HK-2 (cell line): ENCODE measurements at regions not wholly inside any gene's neighbourhood (a gene's known extent, or its start where the extent isn't known, plus 50 kb on each side); places are given as distances from the start of the nearest gene placed in this dataset.
A peak's percentile ranks its signal among the peaks of the same experiment; 100 is the strongest.

Experiments used
- DNase-seq: peaks from one replicate; pipeline ENCODE4 v3.0.0-alpha.2; 2018; ENCODE audit not compliant: unreplicated experiment

DNA sequence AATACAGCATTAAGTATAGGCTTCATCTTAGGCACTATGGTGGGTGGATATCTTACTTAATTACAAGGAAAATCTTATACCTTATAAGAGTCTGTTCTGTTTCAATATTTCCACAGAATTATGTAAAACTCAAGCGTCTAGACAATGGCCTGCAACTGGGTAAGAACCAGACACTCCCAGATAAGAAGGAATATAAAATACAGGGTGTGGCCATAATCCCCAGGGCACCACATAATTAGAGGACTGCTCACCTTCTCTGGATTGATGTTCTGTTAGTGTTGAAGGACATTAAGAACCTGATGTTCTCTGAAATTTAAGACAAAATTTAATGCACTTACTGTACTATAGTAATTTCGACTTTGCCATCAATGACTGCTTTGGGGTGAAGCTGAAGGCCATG lies 198.2 kb upstream of the ARSJ start:
- no peak for DNase-seq

DNA sequence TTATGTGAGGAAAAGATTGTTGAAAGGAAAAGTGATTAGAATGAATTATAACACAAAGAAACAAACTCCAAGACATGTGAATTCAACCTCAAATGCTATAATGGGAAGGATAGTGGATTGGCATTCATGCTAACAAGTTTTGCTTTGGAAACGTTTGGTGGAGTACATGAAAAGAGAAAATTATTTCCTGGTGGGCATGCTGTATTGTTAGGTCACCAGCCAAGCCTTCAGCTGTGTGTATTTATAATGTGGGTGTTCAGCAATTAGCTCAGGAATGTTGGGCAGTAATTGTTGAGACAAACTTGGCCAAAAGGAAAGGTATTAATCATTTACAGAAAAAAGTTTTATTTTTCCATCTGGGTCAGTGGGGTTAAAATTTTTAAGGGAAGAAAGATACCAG lies 198.9 kb upstream of the ARSJ start:
- DNase-seq = no peak

DNA sequence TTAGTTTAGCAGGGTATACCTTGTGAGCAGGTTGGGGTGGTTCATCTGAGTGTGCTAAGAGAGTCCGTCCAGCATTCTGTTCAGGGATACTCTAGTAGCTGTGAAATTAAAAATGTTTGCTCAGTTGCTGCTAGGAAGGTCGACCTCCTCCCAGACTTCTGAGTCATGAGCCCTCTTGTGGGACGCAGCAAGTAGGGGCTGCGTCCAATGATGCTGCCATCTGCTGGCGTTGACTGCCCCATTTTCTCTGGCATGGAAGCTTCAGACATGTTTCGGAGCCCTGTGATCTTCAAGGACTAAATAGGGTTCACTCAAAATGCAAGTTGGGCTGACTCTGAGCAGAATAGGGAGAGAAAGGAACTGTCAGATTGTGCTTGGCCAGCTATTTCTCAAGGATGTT lies 201.0 kb upstream of the ARSJ start:
- DNase-seq = peak; percentile 67

DNA sequence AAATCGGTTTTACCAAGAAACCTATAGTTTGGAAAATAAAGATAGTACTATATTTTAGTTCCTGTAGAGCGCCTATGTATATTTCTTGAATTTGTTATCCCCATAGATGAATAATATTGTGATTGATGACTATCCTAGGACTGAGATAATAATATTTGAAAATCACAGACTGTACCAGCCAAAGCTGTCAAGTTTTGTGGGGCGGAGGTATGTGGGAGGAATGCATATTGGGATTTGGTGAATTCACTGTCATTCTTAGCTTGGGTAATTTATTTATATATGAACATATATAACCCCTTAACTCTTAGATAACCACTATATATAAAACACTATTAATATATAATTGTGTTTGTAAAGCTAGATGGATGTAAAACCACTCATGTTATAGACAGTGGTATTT lies 205.5 kb upstream of the ARSJ start:
- no peak for DNase-seq

DNA sequence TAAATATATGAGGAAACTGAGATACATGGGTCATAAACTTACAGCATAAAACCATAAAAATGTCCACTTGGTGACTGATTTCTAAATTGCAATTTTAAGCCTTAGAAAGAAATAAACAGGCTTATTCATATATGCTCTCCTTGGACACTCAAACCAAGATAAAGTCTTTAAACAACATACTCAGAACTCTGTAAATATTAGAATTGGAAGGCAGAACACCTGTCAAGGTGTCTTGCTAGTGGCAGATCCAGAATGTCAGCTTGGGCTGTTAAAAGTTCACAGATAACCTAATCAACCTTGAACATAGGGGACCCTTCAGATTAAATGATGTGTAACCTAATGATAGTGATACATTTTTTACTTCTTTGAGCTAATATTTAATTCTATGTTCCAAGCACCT lies 208.1 kb upstream of the ARSJ start:
- DNase-seq = no peak

DNA sequence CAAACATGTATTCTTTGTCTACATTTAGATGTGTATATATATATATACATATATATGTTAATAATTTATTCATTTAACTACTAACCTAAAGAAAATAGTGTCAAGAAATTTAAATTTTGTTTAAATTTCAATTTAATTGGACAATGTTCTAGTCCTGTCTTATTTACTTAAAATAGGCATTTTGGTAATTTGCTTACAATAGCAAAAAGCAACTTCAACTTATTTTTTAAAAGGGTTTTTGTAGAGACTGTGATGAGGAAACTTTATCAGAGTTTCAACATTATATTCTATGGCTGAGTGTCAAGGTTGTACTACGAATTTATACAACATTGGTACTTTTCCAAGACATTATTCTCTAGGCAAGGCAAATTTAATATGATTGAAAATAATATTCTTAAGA lies 212.0 kb upstream of the ARSJ start:
- no peak for DNase-seq

DNA sequence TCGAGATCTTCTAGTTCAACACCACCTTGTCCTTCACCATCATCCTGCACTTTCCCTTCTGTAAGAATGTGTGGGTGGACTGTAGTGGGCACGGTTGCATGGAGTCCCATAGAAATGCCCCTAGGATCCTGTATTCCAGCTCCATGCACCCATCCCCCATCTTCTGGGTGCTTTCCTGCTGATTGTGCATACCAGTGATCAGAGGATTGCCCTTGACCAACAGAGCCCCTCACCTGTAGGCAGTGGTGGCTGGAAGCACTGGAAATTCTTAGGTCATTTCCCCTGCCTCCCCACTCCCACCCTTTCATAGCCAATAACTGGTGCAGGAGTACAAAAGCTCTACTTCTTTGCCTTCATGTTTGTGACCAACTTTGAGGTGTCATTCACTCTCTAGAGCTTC lies 213.4 kb upstream of the ARSJ start:
- no peak for DNase-seq

DNA sequence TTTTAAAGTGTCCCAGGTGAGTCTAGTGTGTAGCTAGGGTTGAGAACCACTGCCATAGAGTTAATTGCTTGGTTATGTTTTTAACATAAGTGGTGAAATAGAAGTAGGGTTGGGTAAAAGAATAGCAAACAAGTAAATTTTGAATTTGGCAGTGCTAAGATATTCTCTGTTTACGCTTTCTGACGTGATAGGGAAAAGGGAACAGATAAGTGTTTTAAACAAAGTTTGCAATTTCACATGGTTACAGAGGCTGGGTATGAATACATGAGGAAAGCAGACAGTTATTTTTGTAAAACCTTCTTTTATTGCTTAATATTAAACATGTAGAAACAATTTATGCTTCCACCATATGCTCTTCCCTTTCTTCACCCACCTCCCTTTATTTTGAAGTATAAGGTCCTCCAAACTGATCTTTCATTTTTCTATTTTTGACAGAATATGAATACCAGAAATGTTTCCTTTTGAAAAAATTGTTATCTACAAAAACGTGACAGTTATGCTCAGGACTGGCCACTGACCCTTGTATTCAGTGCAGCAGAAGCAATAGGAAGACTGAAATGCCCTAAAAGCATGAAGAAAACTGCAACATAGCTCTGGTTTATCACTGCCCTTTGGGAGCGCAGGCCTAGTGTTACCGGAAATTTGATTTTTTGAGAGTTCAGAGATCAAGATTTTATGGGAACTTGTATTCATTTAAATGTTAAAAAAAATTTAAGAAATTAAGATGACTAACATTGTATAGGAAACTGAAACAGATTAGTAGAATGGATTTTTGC lies 214.4 kb upstream of the ARSJ start:
- no peak for DNase-seq

DNA sequence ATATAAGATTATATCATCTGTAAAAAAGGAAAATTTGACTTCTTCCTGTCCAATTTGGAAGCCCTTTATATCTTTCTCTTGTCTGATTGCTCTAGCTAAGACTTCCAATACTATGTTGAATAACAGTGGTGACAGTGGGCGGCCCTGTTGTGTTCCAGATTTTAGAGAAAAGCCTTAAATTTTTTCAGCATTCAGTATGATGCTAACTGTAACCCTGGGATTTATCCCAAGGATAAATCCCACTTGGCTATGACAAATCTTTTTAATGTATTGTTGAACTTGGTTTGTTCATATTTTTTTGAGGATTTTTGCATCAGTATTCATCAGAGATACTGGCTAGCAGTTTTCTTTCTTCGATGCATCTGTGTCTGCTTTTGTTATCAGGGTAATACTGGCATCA lies 217.2 kb upstream of the ARSJ start:
- no peak for DNase-seq

DNA sequence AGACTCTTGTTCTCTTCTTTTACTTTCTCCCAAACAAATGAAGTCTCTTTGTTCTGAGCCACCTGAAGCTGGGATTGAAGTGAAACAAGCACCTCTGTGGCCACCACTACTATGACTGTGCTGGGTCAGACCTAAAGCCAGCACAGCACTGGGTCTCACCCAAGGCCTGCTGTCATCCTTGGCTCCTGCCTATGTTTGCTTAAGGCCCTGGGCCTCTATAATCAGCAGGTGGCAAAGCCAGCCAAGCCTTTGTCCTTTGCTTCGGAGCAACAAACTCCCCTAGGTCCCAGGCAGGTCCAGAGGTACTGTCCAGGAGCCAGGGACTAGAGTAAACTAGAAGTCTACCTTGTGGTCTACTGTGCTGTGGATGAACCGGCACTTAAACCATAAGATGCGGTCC lies 220.6 kb upstream of the ARSJ start:
- DNase-seq = no peak

DNA sequence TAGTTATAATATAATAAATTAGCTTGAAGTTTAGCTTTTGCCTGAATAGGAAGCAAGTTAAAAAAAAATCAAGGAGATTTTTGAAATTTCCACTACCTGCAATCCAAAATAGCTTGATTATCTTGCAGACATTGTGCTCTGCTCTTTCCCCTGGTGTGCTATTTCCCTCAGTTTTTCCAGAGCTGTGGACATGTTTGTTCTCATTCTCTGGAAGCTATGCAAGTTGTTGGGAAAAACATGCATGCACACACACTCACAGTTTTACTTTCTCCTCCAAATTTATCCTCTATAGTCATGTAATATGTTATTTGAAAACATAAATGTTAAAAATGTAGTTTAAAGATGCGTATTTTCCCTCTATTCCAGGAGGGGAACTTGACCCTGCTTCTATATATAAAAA lies 225.8 kb upstream of the ARSJ start:
- DNase-seq = no peak

DNA sequence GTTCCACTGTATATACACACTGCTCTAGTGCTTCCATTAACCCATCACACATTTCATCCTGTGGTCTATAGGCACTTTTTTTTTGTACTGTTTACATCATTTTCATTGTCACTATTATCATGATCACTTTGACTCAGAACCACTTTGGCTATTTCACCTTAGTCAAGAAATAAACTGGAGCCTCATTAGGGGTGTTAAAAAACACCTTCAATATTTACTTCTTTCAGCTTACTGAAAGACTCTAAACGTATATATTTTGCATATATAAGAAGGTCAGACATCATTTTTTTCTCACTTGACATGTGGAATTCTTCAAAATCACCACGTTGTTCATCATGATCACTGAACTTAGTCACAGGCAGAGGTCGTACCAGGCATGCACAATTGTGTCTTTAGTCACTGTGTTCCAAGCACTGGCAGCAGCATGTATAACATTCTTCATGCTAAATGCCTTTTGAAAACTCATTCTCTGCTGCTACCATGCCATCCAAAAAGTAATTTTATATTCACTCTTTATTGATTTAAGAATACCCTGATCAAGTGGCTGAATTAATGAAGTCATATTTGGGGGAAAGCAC lies 229.2 kb upstream of the ARSJ start:
- no peak for DNase-seq

DNA sequence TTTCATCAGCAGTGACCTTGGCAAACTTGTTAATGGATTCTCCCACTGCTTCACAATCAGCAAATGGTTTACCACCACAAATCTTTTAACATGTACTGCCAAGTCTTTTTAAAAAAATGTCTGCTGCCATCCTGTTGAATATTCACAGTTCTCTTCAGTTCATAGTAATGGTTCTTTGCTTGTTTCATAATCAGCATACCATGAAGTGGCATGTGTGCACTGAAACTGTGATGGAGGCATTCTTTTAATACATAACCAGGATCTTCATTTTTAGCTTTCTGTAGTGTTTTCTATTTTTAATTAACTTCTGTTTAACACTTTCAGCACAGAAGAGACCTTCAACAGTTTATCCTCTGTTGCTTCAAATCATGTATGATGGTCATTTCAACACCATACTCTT lies 230.1 kb upstream of the ARSJ start:
- DNase-seq = no peak

DNA sequence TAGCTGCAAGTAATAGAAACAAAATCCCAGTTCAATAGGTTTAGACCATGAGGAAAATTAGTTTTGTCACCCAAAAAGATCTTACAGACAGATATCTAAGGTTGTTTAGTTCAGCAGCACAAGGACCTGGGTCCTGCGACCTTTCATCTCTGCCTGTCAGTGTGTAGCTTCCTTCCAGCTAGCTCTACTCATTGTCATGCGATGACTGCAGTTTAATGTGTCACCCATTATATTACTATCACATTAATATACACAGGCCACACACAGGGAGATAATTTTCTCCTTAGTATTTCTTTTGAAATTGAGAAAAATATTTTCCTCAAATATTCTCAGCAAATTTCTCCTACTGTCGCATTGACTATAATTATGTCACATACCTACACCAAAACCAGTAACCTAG lies 232.1 kb upstream of the ARSJ start:
- no peak for DNase-seq

DNA sequence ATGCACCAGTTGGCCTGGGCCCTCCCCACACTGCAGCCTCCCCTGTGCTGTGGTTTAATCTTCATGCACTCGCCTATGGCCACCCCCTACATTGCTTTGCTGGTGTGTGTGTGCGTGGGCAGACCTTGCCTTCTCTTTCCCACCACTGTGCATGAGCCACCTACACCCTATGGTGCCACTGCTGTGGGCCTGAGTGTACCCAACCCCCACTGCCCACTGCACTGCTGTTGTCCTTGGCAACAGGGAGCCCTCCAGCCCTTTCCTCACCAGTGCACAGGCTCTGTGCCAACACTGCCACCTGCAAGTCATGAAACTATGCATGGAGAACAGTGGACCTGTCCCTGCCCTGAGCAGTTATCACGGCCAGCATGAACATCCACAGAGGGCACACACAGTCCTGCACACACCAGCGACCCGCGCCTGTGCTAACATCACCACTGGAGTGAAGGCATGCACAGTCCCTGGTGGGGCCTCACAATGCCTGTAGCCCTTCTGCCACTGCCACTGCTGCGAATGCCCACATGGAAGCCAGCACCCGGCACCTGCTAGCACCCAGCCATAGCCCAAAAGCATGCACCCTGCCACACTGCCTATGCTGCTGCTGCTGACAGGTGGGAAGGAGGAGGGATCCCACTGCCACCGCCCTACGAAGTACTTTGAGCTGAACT lies 237.8 kb upstream of the ARSJ start:
- no peak for DNase-seq

DNA sequence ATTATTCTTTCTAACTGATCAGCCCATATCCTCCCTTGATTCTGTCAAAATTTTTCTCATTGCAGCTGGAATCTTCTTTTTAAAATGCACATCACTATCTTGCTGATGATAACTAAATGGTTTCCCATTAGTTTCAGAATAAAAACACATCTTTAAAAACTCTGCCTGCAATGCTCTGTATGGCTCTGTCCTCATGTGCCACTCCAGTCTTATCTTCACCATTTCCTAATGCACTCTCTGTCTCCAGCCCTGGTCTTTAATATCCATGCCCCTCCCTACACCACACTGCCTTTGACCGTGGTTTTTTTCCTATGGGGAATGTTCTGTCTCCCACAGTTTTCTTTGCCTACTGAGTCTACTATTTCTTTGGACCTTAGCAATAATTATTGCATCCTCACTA lies 244.1 kb upstream of the ARSJ start:
- DNase-seq = no peak

DNA sequence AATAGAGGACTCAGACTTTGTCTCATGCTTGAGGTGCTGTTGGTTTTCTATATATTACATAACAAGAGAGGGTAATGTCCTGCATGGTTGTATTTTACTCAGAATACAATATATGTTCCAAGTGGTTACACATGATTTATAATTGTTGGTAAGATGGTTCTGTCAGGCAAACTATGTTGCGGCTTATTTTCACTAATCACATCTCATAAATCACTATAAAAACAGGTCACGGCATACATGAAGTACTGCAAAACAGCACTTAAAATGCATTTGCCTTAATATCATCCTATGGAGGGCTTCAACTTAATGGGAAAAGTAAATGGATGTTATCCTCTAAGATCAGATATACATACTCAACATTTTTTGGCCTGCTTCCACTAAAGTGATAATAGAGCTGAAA lies 246.0 kb upstream of the ARSJ start:
- DNase-seq = no peak

DNA sequence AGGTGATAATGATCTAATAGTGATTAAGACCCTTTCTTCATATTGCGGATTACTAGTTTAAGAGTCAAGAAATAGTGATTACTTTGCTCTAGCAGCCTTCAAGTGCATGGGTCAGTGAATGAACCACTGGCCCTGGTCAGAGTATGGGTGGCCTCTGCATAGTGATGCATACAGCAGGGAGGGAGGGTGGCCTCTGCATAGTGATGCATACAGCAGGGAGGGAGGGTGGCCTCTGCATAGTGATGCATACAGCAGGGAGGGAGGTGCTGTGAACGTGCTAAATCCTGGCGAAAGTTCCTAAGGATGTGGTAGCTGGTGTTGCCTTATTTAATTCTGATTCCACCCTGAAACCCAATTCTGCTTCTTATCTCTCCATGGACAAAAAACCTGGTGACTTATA lies 246.7 kb upstream of the ARSJ start:
- no peak for DNase-seq

DNA sequence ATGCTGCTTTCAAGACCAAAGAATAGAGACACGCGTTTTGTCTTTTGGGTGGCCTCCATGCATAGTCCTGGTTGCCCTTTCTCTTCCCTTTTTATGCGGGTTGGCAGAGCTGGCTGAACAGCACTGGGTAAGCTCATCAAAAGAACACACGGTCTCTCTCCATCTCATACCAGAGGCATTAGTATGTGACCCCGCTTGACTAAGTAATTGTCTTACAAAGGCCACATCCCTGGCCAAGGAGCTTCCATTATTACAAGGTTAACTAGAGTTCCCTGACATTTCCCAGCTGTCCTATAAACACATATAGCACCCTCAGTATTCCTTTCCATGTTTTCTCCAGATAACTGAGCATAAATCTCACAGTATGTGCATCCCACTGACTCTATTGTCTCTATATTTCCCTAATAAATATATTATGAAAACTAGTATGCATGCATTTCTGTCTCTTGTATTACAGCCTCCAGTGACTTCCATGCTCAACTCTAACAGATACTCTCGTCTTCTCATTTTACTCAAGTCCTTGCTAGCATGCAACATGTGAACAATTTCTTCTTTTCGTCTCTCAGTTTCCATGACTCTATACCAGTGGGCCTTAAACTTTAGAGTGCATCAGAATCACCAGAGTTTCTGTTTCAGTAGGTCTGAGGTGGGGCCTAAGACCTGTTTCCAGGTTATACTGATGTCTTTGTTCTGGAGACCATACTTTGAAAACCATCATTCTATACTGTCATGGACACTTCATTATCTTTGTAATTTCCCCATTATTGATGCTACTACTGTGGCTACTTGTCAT lies 247.7 kb upstream of the ARSJ start:
- DNase-seq = no peak

DNA sequence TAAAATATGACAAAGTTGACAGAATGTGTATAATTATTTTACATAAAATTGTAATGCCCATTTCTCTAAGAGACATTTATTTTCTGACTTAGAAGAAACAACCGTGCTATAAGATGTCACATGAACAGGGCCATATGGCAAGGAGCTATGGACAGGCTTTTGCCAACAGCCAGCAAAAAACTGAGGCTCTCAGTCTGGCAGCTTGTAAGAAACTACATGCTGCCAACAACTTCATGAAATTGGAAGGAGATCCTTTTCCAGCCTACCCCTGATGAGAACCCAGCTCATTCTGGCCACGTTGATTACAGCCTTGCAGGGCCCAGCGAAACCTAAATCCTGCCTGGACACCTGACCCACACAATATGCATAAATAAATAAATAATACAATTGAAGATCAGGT lies 250.3 kb upstream of the ARSJ start:
- no peak for DNase-seq

DNA sequence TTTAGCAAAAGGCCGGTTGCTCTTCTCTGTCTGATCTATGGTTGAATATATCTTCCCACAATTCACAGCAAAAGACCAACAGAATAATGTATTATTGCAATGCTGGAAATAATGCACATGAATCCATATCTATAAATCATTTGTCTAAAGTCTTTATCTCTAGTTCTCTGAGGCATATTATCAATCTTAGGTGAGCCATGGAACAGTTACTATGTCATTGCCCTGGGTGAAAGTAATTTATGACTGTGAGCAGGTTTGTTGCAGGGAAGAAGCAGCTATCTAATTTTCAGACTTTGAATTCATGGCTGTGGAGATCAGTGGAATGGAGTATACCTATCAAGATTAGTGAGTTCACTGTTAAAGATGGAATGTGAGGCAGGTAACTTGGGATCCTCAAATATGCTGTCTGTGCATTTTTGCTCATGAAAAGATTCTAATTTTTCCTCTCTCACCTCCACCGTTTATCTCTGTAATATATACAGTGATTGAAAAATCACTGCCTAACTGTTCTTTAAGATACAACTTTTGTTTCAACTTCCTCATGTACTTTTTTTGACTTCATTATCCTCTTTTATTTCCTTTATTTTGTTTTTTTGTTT lies 256.8 kb upstream of the ARSJ start:
- no peak for DNase-seq

DNA sequence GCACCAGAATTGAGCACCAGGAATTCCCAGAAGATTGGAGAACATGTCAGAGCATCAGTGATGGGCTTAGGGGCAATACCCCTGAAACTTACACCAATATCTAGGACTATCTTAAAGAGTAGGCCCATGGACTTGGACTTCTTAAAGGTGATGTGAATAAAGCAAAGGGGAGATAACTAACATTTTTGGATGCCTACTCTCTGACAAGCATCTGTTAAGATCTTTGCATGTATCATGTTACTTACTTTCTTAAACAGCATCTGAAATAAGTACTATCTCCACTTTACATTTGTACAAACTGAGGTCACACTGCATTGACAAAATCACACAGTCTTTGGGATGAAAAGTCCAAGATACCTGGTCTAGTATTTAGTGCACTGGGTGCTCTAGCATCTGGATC lies 258.6 kb upstream of the ARSJ start:
- DNase-seq = no peak
